Endothelial cell of hepatic sinusoid (primary cell): ENCODE measurements at regions not wholly inside any gene's neighbourhood (a gene's known extent, or its start where the extent isn't known, plus 50 kb on each side); places are given as distances from the start of the nearest gene placed in this dataset.
"Not testable (repeated sequence)": the region's sequence is repeated elsewhere in the genome, so short reads cannot be mapped to it uniquely, and the experiment has no call there.

Source experiments
- in situ Hi-C: cut with HindIII; loops from 2 replicates; pipeline ENCODE4 v1.10.0; 2017; ENCODE audit warnings: low sequenced_read_pairs

DNA sequence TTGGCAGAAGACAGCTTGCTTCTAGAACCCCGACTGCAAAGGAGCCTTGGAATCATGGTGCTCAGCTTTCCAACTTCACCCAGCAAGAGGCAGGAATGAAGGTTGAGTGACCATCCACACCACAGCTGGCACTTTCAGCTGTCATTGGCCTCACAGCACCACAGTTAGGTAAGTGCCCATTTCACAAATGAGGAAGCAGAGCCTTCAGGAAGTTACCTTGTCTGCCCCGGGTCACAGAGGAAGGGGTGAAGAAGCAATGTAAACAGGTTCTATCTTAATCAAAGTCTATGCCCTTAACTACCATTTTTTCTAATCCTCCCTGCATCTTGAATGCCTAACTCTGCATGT is 156.0 kb downstream of the GLUL start:
- in situ Hi-C loops = no loop called here

GRCh38 chr1:182229921-182230491 is 161.6 kb downstream of the GLUL start:
- in situ Hi-C loops = no loop called here

GRCh38 chr1:182229451-182229850 is 162.1 kb downstream of the GLUL start:
- in situ Hi-C loops = no loop called here

DNA sequence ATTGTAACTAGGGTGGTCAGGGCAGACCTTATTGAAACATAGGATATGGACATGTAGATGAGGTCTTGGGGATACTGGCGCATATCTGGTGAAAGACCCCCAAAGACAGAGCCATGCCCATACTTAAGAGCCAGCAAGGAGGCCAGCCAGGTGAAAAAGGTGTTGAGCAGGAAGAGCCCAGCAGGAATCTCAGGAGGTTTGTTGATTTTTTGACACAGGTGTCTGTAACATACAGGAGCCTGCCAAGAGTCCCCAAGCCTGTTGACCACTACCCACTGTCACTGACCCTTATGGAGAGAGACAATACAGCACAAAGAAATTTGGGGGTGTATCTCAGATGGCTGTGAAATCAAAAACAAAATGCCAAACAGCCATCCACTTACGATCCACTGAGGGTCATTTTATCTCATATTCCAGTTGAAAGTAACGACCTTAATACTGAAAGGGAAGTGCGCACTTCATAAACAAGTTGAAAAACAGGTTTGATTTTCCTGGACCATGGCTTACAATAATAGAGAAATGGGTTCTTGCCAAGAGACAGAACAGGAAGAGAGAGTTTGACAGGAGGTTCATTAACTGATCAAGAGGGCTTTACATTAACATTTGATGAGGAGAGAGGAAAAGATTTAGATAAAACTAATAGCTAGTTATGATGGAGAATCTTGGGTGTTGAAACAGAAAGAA is 163.6 kb downstream of the GLUL start:
- in situ Hi-C loops = no loop called here

DNA sequence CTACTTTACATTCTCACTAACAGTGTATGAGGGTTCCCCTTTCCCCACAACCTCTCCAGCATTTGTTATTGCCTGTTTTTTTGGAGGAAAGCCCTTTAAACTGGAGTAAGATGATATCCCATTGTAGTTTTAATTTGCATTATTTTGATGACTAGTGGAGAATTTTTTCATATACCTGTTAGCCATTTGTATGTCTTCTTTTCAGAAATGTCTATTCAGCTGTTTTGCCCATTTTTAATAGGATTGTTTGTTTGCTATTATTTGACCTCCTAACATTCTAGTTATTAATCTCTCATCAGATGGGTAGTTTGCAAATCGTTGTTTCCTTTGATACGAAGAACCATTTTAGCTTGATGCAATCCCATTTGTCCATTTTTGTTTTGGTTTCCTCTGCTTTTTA is 165.0 kb downstream of the GLUL start:
- in situ Hi-C loops = no loop called here

- in situ Hi-C loops = not testable (repeated sequence)
These were observed 164.2 kb upstream of the ZNF648 start for GRCh38 chr1:182225755-182226154.

GRCh38 chr1:182221990-182222389 is 160.5 kb upstream of the ZNF648 start:
- in situ Hi-C loops = not testable (repeated sequence)

DNA sequence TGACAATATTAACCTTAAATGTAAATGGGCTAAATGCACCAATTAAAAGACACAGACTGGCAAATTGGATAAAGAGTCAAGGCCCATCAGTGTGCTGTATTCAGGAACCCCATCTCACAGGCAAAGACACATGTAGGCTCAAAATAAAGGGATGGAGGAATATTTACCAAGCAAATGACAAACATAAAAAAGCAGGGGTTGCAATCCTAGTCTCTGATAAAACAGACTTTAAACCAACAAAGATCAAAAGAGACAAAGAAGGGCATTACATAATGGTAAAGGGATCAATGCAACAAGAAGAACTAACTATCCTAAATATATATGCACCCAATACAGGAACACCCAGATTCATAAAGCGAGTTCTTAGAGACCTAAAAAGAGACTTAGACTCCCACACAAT is 159.9 kb upstream of the ZNF648 start:
- in situ Hi-C loops = not testable (repeated sequence)

DNA sequence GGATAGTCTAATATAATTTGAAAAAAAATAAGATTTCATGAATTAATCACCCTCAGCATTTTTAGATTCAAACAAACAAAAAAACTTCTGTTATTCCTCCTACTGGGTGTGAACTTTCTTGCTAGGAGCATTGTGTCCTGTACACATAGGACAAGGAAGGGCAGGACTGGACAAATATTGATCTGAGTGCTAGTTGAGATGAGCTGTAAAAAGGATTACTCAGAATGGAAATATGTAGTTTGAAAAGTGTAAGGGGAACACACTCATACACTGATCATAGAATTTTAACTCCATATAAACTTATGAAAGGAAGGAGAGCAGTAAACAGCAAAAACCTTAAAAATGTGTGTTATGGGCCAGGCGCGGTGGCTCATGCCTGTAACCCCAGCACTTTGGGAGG is 156.5 kb upstream of the ZNF648 start:
- in situ Hi-C loops = no loop called here

GRCh38 chr1:182217071-182217470 is 155.6 kb upstream of the ZNF648 start:
- in situ Hi-C loops = no loop called here

- in situ Hi-C loops = no loop called here
These were observed 154.3 kb upstream of the ZNF648 start for GRCh38 chr1:182215764-182216163.

GRCh38 chr1:182213163-182213562 is 151.7 kb upstream of the ZNF648 start:
- in situ Hi-C loops = no loop called here

GRCh38 chr1:182211386-182211785 is 149.9 kb upstream of the ZNF648 start:
- in situ Hi-C loops = no loop called here

- in situ Hi-C loops = no loop called here
These were observed 148.9 kb upstream of the ZNF648 start for GRCh38 chr1:182210417-182210816.

DNA sequence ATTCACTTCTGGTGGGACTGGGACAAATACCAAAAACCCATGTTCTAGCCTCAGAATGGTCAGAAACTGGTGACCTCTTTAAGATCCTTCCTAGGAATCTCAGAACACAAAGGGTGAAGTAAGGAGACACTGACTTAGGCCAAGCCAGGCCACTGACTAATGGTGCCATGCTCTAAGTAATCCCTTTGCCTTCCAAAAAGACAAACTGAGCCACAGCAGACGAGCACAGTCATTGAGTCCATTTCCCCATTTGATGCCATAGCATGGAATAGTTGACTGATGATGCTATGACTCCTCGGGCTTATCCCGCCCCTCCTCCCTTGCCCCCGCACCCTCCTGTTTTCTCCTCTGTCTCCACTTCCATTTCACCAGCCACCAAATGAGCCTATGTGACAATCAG is 145.8 kb upstream of the ZNF648 start:
- in situ Hi-C loops = no loop called here

DNA sequence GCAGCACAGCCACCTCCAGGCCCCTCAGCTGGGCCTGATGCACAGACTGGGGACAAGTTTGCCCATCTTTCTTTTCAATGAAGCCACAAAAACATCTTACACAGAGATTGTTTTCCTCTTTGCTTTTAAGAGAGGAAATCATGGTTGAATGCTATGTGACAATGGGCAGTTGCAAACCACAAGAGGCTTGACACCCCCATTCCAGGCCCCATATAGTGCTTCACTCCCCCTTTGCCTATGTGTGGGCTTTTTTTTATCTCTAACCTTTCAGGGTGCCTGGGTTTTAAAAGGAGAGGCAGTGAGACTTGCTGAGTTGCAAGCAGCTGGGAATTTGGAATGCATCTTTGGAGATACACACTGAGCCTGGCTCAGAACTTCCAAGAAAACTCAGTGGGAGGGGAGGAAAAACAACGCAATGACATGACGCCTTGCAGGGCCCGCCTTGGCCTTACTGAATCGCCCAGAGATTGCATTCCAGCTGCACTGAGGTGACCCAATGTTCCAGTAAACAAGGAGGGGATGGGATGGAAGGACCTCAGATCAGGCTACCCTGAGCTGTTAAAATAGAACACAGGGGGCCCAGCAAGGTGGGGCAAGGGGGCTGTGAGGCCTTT is 145.2 kb upstream of the ZNF648 start:
- in situ Hi-C loops = no loop called here

DNA sequence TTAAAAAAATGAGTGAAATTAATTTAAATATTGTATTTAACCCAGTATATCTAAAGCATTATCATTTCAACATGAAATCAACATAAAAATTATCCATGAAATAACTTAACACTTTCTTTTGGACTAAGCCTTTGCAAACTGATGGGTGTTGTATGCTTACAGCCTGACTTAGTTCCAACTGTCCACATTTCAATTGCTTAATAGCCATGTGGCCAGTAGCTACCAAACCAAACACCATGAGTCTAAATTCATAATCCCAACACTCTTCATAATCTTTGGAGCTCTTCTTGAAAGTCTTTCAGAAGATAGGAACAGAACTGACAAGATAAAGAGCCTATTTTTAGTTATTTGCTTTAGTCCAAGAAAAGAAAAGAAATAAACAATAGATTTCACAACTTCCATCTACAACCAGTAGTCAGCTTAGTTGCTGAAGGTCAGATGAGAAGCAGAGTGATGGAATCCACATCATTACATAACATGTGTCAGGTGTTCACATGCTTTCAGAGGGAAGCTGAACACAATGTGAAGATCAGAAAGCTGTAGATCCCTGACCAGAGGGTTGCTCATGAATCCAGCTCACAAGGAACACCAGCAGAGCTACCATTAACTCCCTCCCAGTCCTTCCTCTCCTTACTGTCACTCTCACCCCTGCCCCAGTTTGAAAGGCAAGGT is 144.0 kb upstream of the ZNF648 start:
- in situ Hi-C loops = no loop called here

- in situ Hi-C loops = no loop called here
These were observed 141.8 kb upstream of the ZNF648 start for GRCh38 chr1:182203191-182203875.

DNA sequence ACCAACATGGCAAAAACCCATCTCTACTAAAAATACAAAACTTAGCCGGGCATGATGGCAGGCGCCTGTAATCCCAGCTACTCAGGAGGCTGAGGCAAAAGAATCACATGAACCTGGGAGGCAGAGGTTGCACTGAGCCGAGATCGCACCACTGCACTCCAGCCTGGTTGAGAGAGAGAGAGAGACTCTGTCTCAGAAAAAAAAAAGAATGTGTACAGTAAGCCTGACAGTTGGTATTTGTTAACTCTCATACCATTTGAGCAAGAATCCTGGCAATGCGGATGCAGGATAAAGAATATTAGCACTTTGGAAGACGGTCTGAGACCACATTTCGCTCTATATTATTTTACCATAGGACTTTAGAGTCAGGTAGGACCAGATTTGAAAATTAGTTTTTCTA is 140.0 kb upstream of the ZNF648 start:
- in situ Hi-C loops = not testable (repeated sequence)

GRCh38 chr1:182200025-182200812 is 138.7 kb upstream of the ZNF648 start:
- in situ Hi-C loops = no loop called here
